Trophoblast cell (in vitro differentiated cells and primary cell): ENCODE measurements at regions not wholly inside any gene's neighbourhood (a gene's known extent, or its start where the extent isn't known, plus 50 kb on each side); places are given as distances from the start of the nearest gene placed in this dataset.
A peak's percentile ranks its signal among the peaks of the same experiment; 100 is the strongest.

Experiments used
- DNase-seq, 2 donors: peaks; one replicate each; pipeline ENCODE4 v3.0.0-alpha.2; 2016
- H2AFZ ChIP-seq: 2 replicates; pipeline ENCODE4 v1.6.1; 2013; ENCODE audit warnings: low read length, moderate library complexity, mild to moderate bottlenecking; ENCODE audit not compliant: insufficient read depth, poor library complexity
- H2AK5ac ChIP-seq: 2 replicates; pipeline ENCODE4 v1.6.1; 2013; ENCODE audit warnings: mild to moderate bottlenecking, low read length
- H2BK120ac ChIP-seq: 2 replicates; pipeline ENCODE4 v1.6.1; 2013; ENCODE audit warnings: low read length, mild to moderate bottlenecking, moderate library complexity; ENCODE audit not compliant: insufficient read depth, poor library complexity
- H2BK12ac ChIP-seq: 2 replicates; pipeline ENCODE4 v1.6.1; 2013; ENCODE audit warnings: mild to moderate bottlenecking, low read length, moderate library complexity
- H2BK5ac ChIP-seq: 2 replicates; pipeline ENCODE4 v1.6.1; 2013; ENCODE audit warnings: low read length, low read depth, moderate library complexity, mild to moderate bottlenecking; ENCODE audit not compliant: poor library complexity
- H3K14ac ChIP-seq: 2 replicates; pipeline ENCODE4 v1.6.1; 2013; ENCODE audit warnings: mild to moderate bottlenecking, low read length
- H3K18ac ChIP-seq: 2 replicates; pipeline ENCODE4 v1.6.1; 2013; ENCODE audit warnings: mild to moderate bottlenecking, low read length
- H3K23ac ChIP-seq: 2 replicates; pipeline ENCODE4 v1.6.1; 2013; ENCODE audit warnings: low read length
- H3K27ac ChIP-seq: 2 replicates; pipeline ENCODE4 v1.5.1; 2013; ENCODE audit warnings: low read depth, mild to moderate bottlenecking, inconsistent platforms, low read length, moderate library complexity
- H3K27me3 ChIP-seq: 2 replicates; pipeline ENCODE4 v1.6.1; 2013; ENCODE audit warnings: inconsistent platforms, mild to moderate bottlenecking, low read length, moderate library complexity; ENCODE audit not compliant: insufficient read depth
- H3K36me3 ChIP-seq, 2 experiments: 1 replicate in 1 of 2; 2 replicates in 1 of 2; pipeline ENCODE4 v1.6.1; 2013; ENCODE audit warnings: low read length in 2 of 2, mild to moderate bottlenecking in 2 of 2, moderate library complexity in 1 of 2; ENCODE audit not compliant: insufficient read depth in 2 of 2, control insufficient read depth in 1 of 2
- H3K4ac ChIP-seq: 2 replicates; pipeline ENCODE4 v1.6.1; 2013; ENCODE audit warnings: low read depth, mild to moderate bottlenecking, low read length, moderate library complexity
- H3K4me1 ChIP-seq, 2 experiments: 1 replicate in 1 of 2; 2 replicates in 1 of 2; pipeline ENCODE4 v1.6.1; 2013; ENCODE audit warnings: low read length in 2 of 2, mild to moderate bottlenecking in 2 of 2, moderate library complexity in 1 of 2; ENCODE audit not compliant: insufficient read depth in 2 of 2, control insufficient read depth in 1 of 2
- H3K4me2 ChIP-seq: 2 replicates; pipeline ENCODE4 v1.6.1; 2013; ENCODE audit warnings: inconsistent platforms, mild to moderate bottlenecking, low read length, moderate library complexity
- H3K4me3 ChIP-seq: 2 replicates; pipeline ENCODE4 v1.5.1; 2013; ENCODE audit warnings: mild to moderate bottlenecking, low read depth, low read length, inconsistent platforms
- H3K79me1 ChIP-seq: one replicate; pipeline ENCODE4 v1.6.1; 2013; ENCODE audit warnings: low read length
- H3K79me2 ChIP-seq: 2 replicates; pipeline ENCODE4 v1.6.1; 2013; ENCODE audit warnings: low read length, mild to moderate bottlenecking; ENCODE audit not compliant: control insufficient read depth, insufficient read depth, poor library complexity
- H3K9ac ChIP-seq: 2 replicates; pipeline ENCODE4 v1.6.1; 2013; ENCODE audit warnings: mild to moderate bottlenecking, low read length
- H3K9me3 ChIP-seq: 2 replicates; pipeline ENCODE4 v1.6.1; 2013; ENCODE audit warnings: low read depth, mild to moderate bottlenecking, control low read depth, inconsistent platforms, low read length; ENCODE audit not compliant: insufficient read depth
- H4K12ac ChIP-seq: 2 replicates; pipeline ENCODE4 v1.6.1; 2013; ENCODE audit warnings: low read depth, mild to moderate bottlenecking, low read length, moderate library complexity
- H4K8ac ChIP-seq: 2 replicates; pipeline ENCODE4 v1.6.1; 2013; ENCODE audit warnings: low read depth, mild to moderate bottlenecking, low read length, moderate library complexity
- H4K91ac ChIP-seq: one replicate; pipeline ENCODE4 v1.6.1; 2013; ENCODE audit warnings: low read depth, mild to moderate bottlenecking, low read length, moderate library complexity
- WGBS: extraction: QIAGEN DNeasy Blood & Tissue Kit; methylation state at CpG from one replicate; pipeline ENCODE4 v1.1.7; 2013; ENCODE audit warnings: missing lambda C conversion rate; ENCODE audit not compliant: insufficient read length, insufficient coverage; ENCODE audit errors: extremely low coverage; 5-methylcytosine and 5-hydroxymethylcytosine counted together

DNA sequence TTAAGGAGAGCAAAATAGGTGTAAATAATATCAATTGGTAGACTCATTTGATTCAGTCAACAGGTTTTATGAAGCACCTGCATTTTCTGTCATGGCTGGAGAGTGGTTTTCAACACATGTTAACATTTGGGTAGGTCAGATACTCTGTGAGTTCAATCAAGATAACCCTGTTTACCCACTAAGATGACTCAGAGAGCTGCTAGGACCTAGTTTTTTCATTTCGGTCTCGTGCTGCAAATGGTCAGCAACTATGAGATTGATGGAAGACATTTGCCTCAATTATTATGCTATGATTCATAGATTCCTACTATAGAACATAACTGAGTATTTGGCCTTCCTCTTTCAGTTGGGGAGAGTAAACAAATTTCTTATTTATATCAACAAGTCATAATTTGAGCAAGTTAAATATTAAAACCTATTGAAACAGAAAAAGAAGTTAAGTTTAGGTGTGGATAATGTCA, 391.4 kb upstream of the CITED2 start:
- Histone ChIP-seq H2BK12ac (no peak overlapping the region), H3K4me2 (no peak overlapping the region), H2AK5ac (no peak overlapping the region), H3K18ac (no peak overlapping the region), H3K4me1 (peaks cover 0 to 9% of the 10 kb centered on the region in 2 experiments), H4K12ac (no peak overlapping the region), H3K14ac (no peak overlapping the region), H3K9ac (no peak overlapping the region), H3K23ac (no peak overlapping the region), H4K91ac (no peak overlapping the region), H3K79me2 (no peaks in the 10 kb centered on the region), H3K4me3 (no peak overlapping the region), H3K27me3 (no peaks in the 10 kb centered on the region), H3K9me3 (no peaks in the 10 kb centered on the region), H2BK5ac (no peak overlapping the region), H4K8ac (no peak overlapping the region), H2AFZ (no peak overlapping the region), H3K4ac (no peak overlapping the region), H3K36me3 (no peaks in the 10 kb centered on the region), H3K79me1 (peaks cover 5% of the 10 kb centered on the region), H3K27ac (no peak overlapping the region), H2BK120ac (no peak overlapping the region)
- peak; percentile 35 to 72 for DNase-seq
- no CpG with 5 or more reads among the region's 2 CpGs for WGBS

DNA sequence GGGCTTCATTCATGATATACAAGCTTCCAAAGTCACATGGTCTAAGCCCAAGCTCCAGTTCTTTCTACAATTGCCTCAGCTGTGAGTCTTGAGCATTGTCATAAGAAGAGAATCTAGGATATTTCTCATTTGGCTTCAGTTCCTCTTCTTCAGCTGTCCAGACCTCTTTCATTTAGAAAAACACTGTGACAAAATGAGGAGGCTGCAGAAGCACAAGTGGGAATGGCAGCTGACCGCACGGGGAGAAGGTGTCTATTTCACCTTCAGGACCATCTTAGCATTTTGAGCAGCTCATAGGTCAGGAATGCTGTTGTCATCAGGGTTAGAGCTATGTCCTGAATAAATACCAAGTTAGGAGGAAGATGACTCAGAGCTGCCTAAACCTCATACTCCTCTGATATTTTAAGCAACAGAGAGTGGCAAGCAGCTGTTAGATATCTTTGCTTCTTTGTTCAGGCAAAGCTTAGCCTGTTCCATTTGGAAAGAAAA, 390.1 kb upstream of the CITED2 start:
- Histone ChIP-seq H3K18ac (no peak overlapping the region), H3K4me3 (no peak overlapping the region), H3K27me3 (no peaks in the 10 kb centered on the region), H3K36me3 (no peaks in the 10 kb centered on the region), H2AFZ (no peak overlapping the region), H3K9me3 (no peaks in the 10 kb centered on the region), H3K23ac (no peak overlapping the region), H3K14ac (no peak overlapping the region), H3K9ac (no peak overlapping the region), H3K4me2 (no peak overlapping the region), H2BK12ac (no peak overlapping the region), H3K79me1 (peaks cover 5% of the 10 kb centered on the region), H3K4ac (no peak overlapping the region), H4K12ac (no peak overlapping the region), H3K27ac (peak overlapping the region; percentile 24), H2BK5ac (no peak overlapping the region), H4K8ac (no peak overlapping the region), H3K79me2 (no peaks in the 10 kb centered on the region), H2BK120ac (no peak overlapping the region), H4K91ac (no peak overlapping the region), H2AK5ac (no peak overlapping the region), H3K4me1 (peaks cover 0 to 9% of the 10 kb centered on the region in 2 experiments)
- no CpG with 5 or more reads among the region's 2 CpGs for WGBS
- DNase-seq: peak; percentile 92 to 94

DNA sequence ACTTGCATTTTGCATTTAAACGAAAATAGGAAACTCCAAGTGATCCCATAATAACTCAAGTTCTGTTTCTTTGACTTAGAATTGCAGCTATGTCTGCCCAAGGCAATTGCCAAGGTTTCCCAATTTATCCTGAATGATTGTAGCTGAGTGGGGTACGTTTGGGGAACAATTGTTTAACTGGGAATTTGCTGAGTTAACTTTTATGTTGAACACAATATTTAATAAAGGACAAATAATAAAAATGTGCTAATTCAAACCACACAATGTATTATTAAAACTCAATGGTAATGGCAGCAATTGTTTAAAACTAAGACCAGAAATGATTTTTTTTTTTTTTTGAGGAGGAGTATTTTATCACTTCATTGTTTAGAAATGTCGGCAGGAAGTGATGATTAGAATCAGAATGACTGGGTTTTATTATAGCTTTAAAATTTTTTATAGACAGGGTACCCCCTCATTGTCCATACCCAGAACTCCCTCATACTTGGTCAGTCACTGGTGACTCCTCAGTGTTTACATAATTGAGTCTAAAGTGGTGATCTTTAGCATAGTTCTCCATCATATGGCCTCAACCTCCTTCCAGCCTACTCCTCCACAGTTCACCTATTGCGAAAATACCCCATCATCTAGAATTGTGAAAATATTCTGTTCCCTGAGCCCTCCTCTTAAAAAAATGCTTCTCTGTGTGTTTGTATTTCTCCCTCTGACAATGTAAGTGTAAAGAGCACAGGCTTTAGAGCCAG, 389.2 kb upstream of the CITED2 start:
- H2BK120ac ChIP-seq: no peak overlapping the region
- no peak overlapping the region for H2BK12ac ChIP-seq
- H3K79me2 ChIP-seq: no peaks in the 10 kb centered on the region
- DNase-seq: peak in 1 of 2 donors; percentile 52
- no CpG with 5 or more reads among the region's 4 CpGs for WGBS
- H3K4ac ChIP-seq: no peak overlapping the region
- no peak overlapping the region for H4K8ac ChIP-seq
- no peaks in the 10 kb centered on the region for H3K27me3 ChIP-seq
- no peak overlapping the region for H2AK5ac ChIP-seq
- H3K9ac ChIP-seq: no peak overlapping the region
- no peak overlapping the region for H3K23ac ChIP-seq
- peak overlapping the region; percentile 21 for H4K91ac ChIP-seq
- H4K12ac ChIP-seq: no peak overlapping the region
- H3K4me1 ChIP-seq: peaks cover 0 to 9% of the 10 kb centered on the region in 2 experiments
- H3K18ac ChIP-seq: no peak overlapping the region
- H3K79me1 ChIP-seq: peaks cover 5% of the 10 kb centered on the region
- H2BK5ac ChIP-seq: no peak overlapping the region
- no peak overlapping the region for H3K4me2 ChIP-seq
- no peaks in the 10 kb centered on the region for H3K9me3 ChIP-seq
- no peak overlapping the region for H3K14ac ChIP-seq
- no peak overlapping the region for H3K4me3 ChIP-seq
- H3K27ac ChIP-seq: peak overlapping the region; percentile 73
- H3K36me3 ChIP-seq: no peaks in the 10 kb centered on the region
- no peak overlapping the region for H2AFZ ChIP-seq

DNA sequence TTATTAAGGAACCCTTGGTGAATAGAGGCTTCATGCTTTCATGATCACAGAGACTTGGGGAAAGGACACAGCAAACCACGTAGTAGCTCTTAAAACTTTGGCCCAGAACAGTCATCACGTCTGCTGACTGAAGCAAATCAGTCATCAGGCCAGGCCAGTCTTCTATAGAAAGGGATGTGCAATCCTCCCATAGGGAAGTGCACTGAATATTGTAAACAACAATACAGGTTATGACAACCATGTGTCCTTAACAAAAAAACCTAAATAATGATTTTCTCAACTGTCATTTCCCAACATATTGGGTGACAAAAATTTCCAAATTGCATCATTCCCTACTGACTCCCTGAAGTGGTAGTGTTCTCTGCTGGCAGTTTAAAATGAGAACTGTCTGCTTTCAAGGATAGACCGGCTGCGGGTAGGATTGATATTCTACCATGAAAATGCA, 388.2 kb upstream of the CITED2 start:
- Histone ChIP-seq H2AK5ac (no peak overlapping the region), H4K8ac (no peak overlapping the region), H3K36me3 (no peaks in the 10 kb centered on the region), H3K18ac (no peak overlapping the region), H3K9me3 (no peaks in the 10 kb centered on the region), H3K4me2 (no peak overlapping the region), H3K4me3 (no peak overlapping the region), H3K27ac (no peak overlapping the region), H3K4ac (no peak overlapping the region), H3K27me3 (no peaks in the 10 kb centered on the region), H2BK5ac (no peak overlapping the region), H2AFZ (no peak overlapping the region), H3K14ac (no peak overlapping the region), H3K79me1 (peaks cover 5% of the 10 kb centered on the region), H3K9ac (no peak overlapping the region), H2BK120ac (no peak overlapping the region), H2BK12ac (no peak overlapping the region), H4K12ac (no peak overlapping the region), H4K91ac (no peak overlapping the region), H3K23ac (no peak overlapping the region), H3K79me2 (no peaks in the 10 kb centered on the region), H3K4me1 (peaks cover 0 to 4% of the 10 kb centered on the region in 2 experiments)
- no CpG with 5 or more reads among the region's 4 CpGs for whole genome bisulfite sequencing
- peak; percentile 67 to 79 for DNase-seq
